Endodermal cell (in vitro differentiated cells): ENCODE measurements at regions not wholly inside any gene's neighbourhood (a gene's known extent, or its start where the extent isn't known, plus 50 kb on each side); places are given as distances from the start of the nearest gene placed in this dataset.

ENCODE experiments used
- DNase-seq: peaks from one replicate; pipeline ENCODE4 v3.0.0-alpha.2; 2017
- H3K27ac ChIP-seq: 2 replicates; pipeline ENCODE4 v1.5.1; 2013; ENCODE audit warnings: mild to moderate bottlenecking, low read depth, low read length, moderate library complexity
- H3K27me3 ChIP-seq: 2 replicates; pipeline ENCODE4 v1.6.1; 2013; ENCODE audit warnings: mild to moderate bottlenecking, low read length, moderate library complexity; ENCODE audit not compliant: insufficient read depth, control insufficient read depth, poor library complexity, severe bottlenecking
- H3K36me3 ChIP-seq: 2 replicates; pipeline ENCODE4 v1.7.0; 2013; ENCODE audit warnings: mild to moderate bottlenecking, low read length, moderate library complexity; ENCODE audit not compliant: control insufficient read depth, insufficient read depth
- H3K4me1 ChIP-seq: one replicate; pipeline ENCODE4 v1.7.0; 2013; ENCODE audit warnings: low read length; ENCODE audit not compliant: control insufficient read depth, insufficient read depth
- H3K4me3 ChIP-seq: 2 replicates; pipeline ENCODE4 v1.5.1; 2013; ENCODE audit warnings: mild to moderate bottlenecking, low read length, moderate library complexity
- H3K9ac ChIP-seq: 2 replicates; pipeline ENCODE4 v1.6.1; 2013; ENCODE audit warnings: mild to moderate bottlenecking, low read length, moderate library complexity; ENCODE audit not compliant: poor library complexity, severe bottlenecking; ENCODE audit errors: extremely low read depth
- H3K9me3 ChIP-seq: 2 replicates; pipeline ENCODE4 v1.6.1; 2013; ENCODE audit warnings: mild to moderate bottlenecking, low read length, moderate library complexity; ENCODE audit not compliant: control insufficient read depth
- H3K27ac Mint-ChIP-seq: 2 replicates; pipeline ENCODE4 v1.8.0; 2020; ENCODE audit warnings: mixed read lengths
- H3K27me3 Mint-ChIP-seq: 2 replicates; pipeline ENCODE4 v1.8.0; 2021; ENCODE audit warnings: mild to moderate bottlenecking, mixed read lengths; ENCODE audit not compliant: insufficient read depth
- H3K36me3 Mint-ChIP-seq: 2 replicates; pipeline ENCODE4 v1.8.0; 2020; ENCODE audit warnings: low read depth, mixed read lengths
- H3K4me1 Mint-ChIP-seq: 2 replicates; pipeline ENCODE4 v1.8.0; 2020; ENCODE audit warnings: mixed read lengths
- H3K4me3 Mint-ChIP-seq: 2 replicates; pipeline ENCODE4 v1.8.0; 2020; ENCODE audit warnings: mild to moderate bottlenecking, moderate library complexity, mixed read lengths
- H3K9me3 Mint-ChIP-seq: 2 replicates; pipeline ENCODE4 v1.8.0; 2020; ENCODE audit warnings: mild to moderate bottlenecking, mixed read lengths
- CTCF ChIP-seq: fragments of 200-600 bp; sonication (generic); conservative IDR thresholded peaks from 2 replicates; pipeline ENCODE4 v1.5.0; 2021; ENCODE audit warnings: antibody characterized with exemption, mild to moderate bottlenecking
- WGBS, 2 experiments: methylation state at CpG; one replicate each; pipeline versions ENCODE4 v1.1.5 to v1.1.7; 2013; ENCODE audit warnings: missing lambda C conversion rate in 2 of 2, mixed read lengths in 1 of 2; ENCODE audit not compliant: insufficient coverage in 1 of 2, insufficient read length in 1 of 2; 5-methylcytosine and 5-hydroxymethylcytosine counted together

GRCh38 chr15:35161694-35162093, 76.6 kb upstream of the NANOGP8 start:
- Mint-ChIP-seq H3K36me3 (no peaks in the 10 kb centered on the region), H3K4me1 (peaks cover 19% of the 10 kb centered on the region), H3K4me3 (no peak overlapping the region), H3K9me3 (no peaks in the 10 kb centered on the region), H3K27me3 (no peaks in the 10 kb centered on the region), H3K27ac (no peak overlapping the region)
- H3K9me3 ChIP-seq, result peaks cover 5% of the 10 kb centered on the region
- no peak for DNase-seq
- no peaks in the 10 kb centered on the region for H3K36me3 ChIP-seq
- 90 to 100% methylated on average over 1 of the region's 1 CpG for WGBS, 2 experiments
- peaks cover 7% of the 10 kb centered on the region for H3K4me1 ChIP-seq
- TF ChIP-seq CTCF, result no peak
- no peaks in the 10 kb centered on the region for H3K27me3 ChIP-seq
- H3K27ac ChIP-seq, result no peak overlapping the region
- no peak overlapping the region for H3K9ac ChIP-seq
- H3K4me3 ChIP-seq, result no peak overlapping the region

- H3K4me3 Mint-ChIP-seq, result no peak overlapping the region
- H3K27ac ChIP-seq, result no peak overlapping the region
- H3K4me1 ChIP-seq, result no peaks in the 10 kb centered on the region
- no peaks in the 10 kb centered on the region for H3K36me3 Mint-ChIP-seq
- H3K4me3 ChIP-seq, result no peak overlapping the region
- no peaks in the 10 kb centered on the region for H3K27me3 Mint-ChIP-seq
- H3K27me3 ChIP-seq, result no peaks in the 10 kb centered on the region
- no peak for DNase-seq
- H3K36me3 ChIP-seq, result no peaks in the 10 kb centered on the region
- no peak for TF ChIP-seq CTCF
- no peak overlapping the region for H3K9ac ChIP-seq
- no peak overlapping the region for H3K27ac Mint-ChIP-seq
- H3K4me1 Mint-ChIP-seq, result peaks cover 4% of the 10 kb centered on the region
- no peaks in the 10 kb centered on the region for H3K9me3 Mint-ChIP-seq
- H3K9me3 ChIP-seq, result peaks cover 5% of the 10 kb centered on the region
- WGBS, 2 experiments, result 92 to 100% methylated on average over 2 of the region's 2 CpGs
Measured at GRCh38 chr15:35159170-35159569, 74.1 kb upstream of the NANOGP8 start.

GRCh38 chr15:35151782-35152181, 66.7 kb upstream of the NANOGP8 start:
- Histone ChIP-seq H3K4me1 (no peaks in the 10 kb centered on the region), H3K9me3 (no peaks in the 10 kb centered on the region), H3K27me3 (no peaks in the 10 kb centered on the region), H3K36me3 (no peaks in the 10 kb centered on the region), H3K9ac (no peak overlapping the region), H3K27ac (no peak overlapping the region), H3K4me3 (no peak overlapping the region)
- no peak overlapping the region for H3K4me3 Mint-ChIP-seq
- peaks cover 13% of the 10 kb centered on the region for H3K4me1 Mint-ChIP-seq
- DNase-seq, result no peak
- 96 to 100% methylated on average over 1 to 7 of the region's 8 CpGs for WGBS, 2 experiments
- H3K36me3 Mint-ChIP-seq, result no peaks in the 10 kb centered on the region
- TF ChIP-seq CTCF, result no peak
- no peaks in the 10 kb centered on the region for H3K27me3 Mint-ChIP-seq
- no peaks in the 10 kb centered on the region for H3K9me3 Mint-ChIP-seq
- no peak overlapping the region for H3K27ac Mint-ChIP-seq
